Tibial nerve (tissue), 4 donors: ENCODE measurements at regions not wholly inside any gene's neighbourhood (a gene's known extent, or its start where the extent isn't known, plus 50 kb on each side); places are given as distances from the start of the nearest gene placed in this dataset.

ENCODE experiments used
- EP300 ChIP-seq, 2 donors: sonication (generic); formaldehyde crosslinking; IDR thresholded peaks; one replicate each; pipeline ENCODE4 v1.6.1; 2017; ENCODE audit warnings: antibody characterized with exemption in 2 of 2, mild to moderate bottlenecking in 1 of 2
- POLR2A ChIP-seq, 2 donors: fragments of 450-650 bp; IDR thresholded peaks; one replicate each; pipeline ENCODE4 v1.6.1; 2017; ENCODE audit warnings: antibody characterized with exemption in 2 of 2, mild to moderate bottlenecking in 2 of 2, moderate library complexity in 2 of 2
- TF ChIP-seq, protein P1 (sequence below), 5 experiments: fragments of 200-600 bp in 3 of 5; fragments of 450-650 bp in 2 of 5; sonication (generic) in 3 of 5; IDR thresholded peaks; one replicate each; pipeline ENCODE4 v1.5.1; 2016 to 2019; ENCODE audit warnings: antibody characterized with exemption in 5 of 5, mild to moderate bottlenecking in 3 of 5, moderate library complexity in 2 of 5

- TF ChIP-seq, protein P1, sequence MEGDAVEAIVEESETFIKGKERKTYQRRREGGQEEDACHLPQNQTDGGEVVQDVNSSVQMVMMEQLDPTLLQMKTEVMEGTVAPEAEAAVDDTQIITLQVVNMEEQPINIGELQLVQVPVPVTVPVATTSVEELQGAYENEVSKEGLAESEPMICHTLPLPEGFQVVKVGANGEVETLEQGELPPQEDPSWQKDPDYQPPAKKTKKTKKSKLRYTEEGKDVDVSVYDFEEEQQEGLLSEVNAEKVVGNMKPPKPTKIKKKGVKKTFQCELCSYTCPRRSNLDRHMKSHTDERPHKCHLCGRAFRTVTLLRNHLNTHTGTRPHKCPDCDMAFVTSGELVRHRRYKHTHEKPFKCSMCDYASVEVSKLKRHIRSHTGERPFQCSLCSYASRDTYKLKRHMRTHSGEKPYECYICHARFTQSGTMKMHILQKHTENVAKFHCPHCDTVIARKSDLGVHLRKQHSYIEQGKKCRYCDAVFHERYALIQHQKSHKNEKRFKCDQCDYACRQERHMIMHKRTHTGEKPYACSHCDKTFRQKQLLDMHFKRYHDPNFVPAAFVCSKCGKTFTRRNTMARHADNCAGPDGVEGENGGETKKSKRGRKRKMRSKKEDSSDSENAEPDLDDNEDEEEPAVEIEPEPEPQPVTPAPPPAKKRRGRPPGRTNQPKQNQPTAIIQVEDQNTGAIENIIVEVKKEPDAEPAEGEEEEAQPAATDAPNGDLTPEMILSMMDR (IDR thresholded peaks at IDR 0.05): no peak
- no peak for TF ChIP-seq EP300 (IDR thresholded peaks at IDR 0.05)
- TF ChIP-seq POLR2A (IDR thresholded peaks at IDR 0.05): no peak
Observed at GRCh38 chr11:71071736-71072509, 180.5 kb downstream of the SHANK2 start.
